ENCODE measurements at regions not wholly inside any gene's neighbourhood (a gene's known extent, or its start where the extent isn't known, plus 50 kb on each side); places are given as distances from the start of the nearest gene placed in this dataset.

GRCh38 chr18:40939656-40940515 is 1015.1 kb upstream of the PIK3C3 start:
- TF ChIP-seq JUND (IDR thresholded peaks at IDR 0.05; ENCODE audit: low read depth): no peak
- DNase-seq (ENCODE audit: low read depth in 1 of 2, low spot score in 1 of 2): no peak
- in situ Hi-C loops (cut with HindIII; ENCODE audit: low pct_unique_long_range_greater_than_20kb, low sequenced_read_pairs): no loop called here

GRCh38 chr18:40938615-40939014 is 1016.4 kb upstream of the PIK3C3 start:
- TF ChIP-seq JUND (IDR thresholded peaks at IDR 0.05; ENCODE audit: low read depth): no peak
- in situ Hi-C loops (cut with HindIII; ENCODE audit: low pct_unique_long_range_greater_than_20kb, low sequenced_read_pairs): no loop called here
- DNase-seq (ENCODE audit: low read depth in 1 of 2, low spot score in 1 of 2): no peak

- TF ChIP-seq JUND (IDR thresholded peaks at IDR 0.05; ENCODE audit: low read depth): no peak
- in situ Hi-C loops (cut with HindIII; ENCODE audit: low pct_unique_long_range_greater_than_20kb, low sequenced_read_pairs): no loop called here
- DNase-seq (ENCODE audit: low read depth in 1 of 2, low spot score in 1 of 2): no peak
Measured at GRCh38 chr18:40937386-40937785, 1017.6 kb upstream of the PIK3C3 start.

DNA sequence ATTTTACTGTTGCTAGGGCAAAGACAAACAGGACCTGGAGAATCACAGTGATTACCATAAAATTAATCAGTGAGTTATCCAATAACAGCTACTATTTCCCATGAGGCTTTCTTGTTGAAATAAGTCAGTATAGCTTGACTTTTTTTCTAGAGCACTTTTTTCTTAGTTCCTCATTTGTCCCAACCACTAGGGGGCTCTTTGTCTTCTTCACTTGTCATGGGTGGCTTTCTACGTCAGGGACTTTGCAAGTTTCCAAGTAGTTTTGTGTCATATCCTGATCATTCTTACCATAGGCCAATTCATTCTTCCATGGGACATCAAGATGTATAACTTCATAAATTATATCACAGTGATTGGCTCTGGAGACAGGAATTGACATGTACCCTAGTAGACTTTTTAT is 1019.6 kb upstream of the PIK3C3 start:
- DNase-seq (ENCODE audit: low read depth in 1 of 2, low spot score in 1 of 2): peak in 1 of 2 experiments; percentile 55
- in situ Hi-C loops (cut with HindIII; ENCODE audit: low pct_unique_long_range_greater_than_20kb, low sequenced_read_pairs): no loop called here
- TF ChIP-seq JUND (IDR thresholded peaks at IDR 0.05; ENCODE audit: low read depth): no peak

GRCh38 chr18:40932862-40933261 is 1022.2 kb upstream of the PIK3C3 start:
- in situ Hi-C loops (cut with HindIII; ENCODE audit: low pct_unique_long_range_greater_than_20kb, low sequenced_read_pairs): no loop called here
- no peak for TF ChIP-seq JUND (IDR thresholded peaks at IDR 0.05; ENCODE audit: low read depth)
- no peak for DNase-seq (ENCODE audit: low read depth in 1 of 2, low spot score in 1 of 2)

GRCh38 chr18:40930211-40930882 is 1024.7 kb upstream of the PIK3C3 start:
- in situ Hi-C loops (cut with HindIII; ENCODE audit: low pct_unique_long_range_greater_than_20kb, low sequenced_read_pairs): no loop called here
- DNase-seq (ENCODE audit: low read depth in 1 of 2, low spot score in 1 of 2): no peak
- TF ChIP-seq JUND (IDR thresholded peaks at IDR 0.05; ENCODE audit: low read depth): no peak

GRCh38 chr18:40929399-40929798 is 1025.6 kb upstream of the PIK3C3 start:
- in situ Hi-C loops (cut with HindIII; ENCODE audit: low pct_unique_long_range_greater_than_20kb, low sequenced_read_pairs): no loop called here
- no peak for TF ChIP-seq JUND (IDR thresholded peaks at IDR 0.05; ENCODE audit: low read depth)
- no peak for DNase-seq (ENCODE audit: low read depth in 1 of 2, low spot score in 1 of 2)

DNA sequence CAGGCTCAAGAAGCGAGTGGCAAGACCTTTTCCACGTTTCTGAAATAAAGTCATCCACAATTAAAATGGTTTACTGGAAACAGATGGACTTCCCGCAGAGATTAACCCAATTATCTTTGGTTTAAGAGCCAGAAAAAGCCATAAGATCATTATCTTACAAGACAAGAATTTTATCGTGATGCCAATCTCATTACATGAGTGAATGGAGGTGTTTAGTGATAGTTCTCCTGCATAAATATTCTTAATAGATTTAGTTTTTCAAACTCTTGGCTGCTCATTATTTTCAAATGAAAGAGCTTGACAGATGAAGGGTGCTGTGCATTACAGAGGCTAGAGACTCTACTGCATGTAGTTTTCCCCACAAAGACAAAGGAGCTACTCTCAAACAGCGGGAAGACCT is 1028.4 kb upstream of the PIK3C3 start:
- DNase-seq (ENCODE audit: low read depth in 1 of 2, low spot score in 1 of 2): no peak
- in situ Hi-C loops (cut with HindIII; ENCODE audit: low pct_unique_long_range_greater_than_20kb, low sequenced_read_pairs): no loop called here
- no peak for TF ChIP-seq JUND (IDR thresholded peaks at IDR 0.05; ENCODE audit: low read depth)

DNA sequence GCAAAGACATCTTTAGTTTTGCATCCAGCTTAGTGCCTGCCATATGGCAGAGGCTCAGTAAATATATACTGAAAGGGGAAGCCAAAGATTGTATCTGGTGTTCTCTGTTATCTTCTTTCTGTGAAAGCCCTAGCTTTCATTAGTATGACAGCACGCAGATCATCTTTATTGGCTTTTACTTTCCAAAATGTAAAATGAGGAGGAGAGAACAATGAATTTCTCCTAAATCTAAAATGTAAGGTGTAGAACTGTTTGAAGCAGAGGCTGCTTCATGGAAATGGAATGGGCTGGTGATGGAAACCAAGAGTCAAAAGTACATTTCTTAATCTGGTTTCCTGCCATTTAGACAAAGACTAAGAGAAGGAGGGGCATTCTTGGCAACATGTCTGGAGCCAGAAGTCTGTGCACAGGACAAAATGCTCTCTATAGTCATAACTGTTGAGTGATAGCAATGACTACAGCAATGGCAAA is 1029.9 kb upstream of the PIK3C3 start:
- no peak for TF ChIP-seq JUND (IDR thresholded peaks at IDR 0.05; ENCODE audit: low read depth)
- no peak for DNase-seq (ENCODE audit: low read depth in 1 of 2, low spot score in 1 of 2)
- in situ Hi-C loops (cut with HindIII; ENCODE audit: low pct_unique_long_range_greater_than_20kb, low sequenced_read_pairs): no loop called here

DNA sequence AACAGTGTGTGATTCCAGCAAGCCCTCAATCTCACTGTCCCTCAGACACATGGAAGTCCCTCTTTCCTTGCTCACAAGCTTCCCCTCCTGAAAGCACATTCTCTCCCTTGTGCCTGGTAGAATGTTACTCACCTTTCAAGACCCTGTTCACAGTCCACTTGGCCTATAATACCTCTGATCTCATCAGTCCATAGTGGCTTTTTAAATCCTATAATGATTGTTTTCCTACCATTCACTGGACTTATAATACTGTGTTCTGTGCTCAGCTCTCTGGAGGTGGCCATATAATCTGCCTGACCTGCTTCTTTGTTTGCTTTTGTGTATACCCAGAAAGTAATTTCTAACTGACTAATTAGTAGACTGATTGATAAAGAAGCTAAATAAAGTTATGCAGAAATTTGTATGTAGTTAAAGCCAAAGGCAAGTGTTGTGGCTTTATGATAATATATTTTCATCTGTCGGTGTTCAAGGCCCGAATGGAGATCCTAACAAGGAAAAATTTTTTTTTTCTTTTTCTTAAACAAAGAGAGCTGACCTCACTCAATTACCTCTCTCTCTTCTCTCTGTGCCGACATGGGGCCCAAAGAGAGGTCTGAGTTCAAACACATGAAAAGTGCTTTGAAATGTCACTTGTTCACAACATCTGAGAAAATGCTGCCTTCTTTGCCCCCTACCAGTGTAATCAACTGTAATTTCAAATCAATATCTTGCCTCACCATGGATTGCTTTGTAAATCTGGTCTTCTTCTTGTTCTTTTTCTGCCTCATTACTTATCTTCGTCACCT is 1033.0 kb upstream of the PIK3C3 start:
- in situ Hi-C loops (cut with HindIII; ENCODE audit: low pct_unique_long_range_greater_than_20kb, low sequenced_read_pairs): no loop called here
- TF ChIP-seq JUND (IDR thresholded peaks at IDR 0.05; ENCODE audit: low read depth): no peak
- DNase-seq (ENCODE audit: low read depth in 1 of 2, low spot score in 1 of 2): no peak

DNA sequence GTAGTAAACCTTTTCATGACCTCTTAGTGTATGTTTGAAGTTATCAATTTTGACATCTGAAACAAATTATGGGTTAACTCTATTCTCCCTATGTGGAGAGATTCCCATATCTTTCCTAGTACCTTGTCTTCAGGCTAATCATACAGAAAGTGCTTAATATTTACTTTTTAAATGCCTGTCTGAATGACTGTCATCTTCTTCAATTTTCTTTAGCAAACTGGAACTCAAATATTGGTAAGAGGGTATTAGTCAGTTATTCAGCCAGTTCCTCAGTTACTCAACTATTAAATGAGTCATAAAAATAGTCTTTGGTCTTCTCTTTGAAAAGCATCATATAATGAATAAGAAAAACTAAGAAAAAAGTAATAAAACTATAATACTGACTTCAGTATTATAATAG is 1038.0 kb upstream of the PIK3C3 start:
- in situ Hi-C loops (cut with HindIII; ENCODE audit: low pct_unique_long_range_greater_than_20kb, low sequenced_read_pairs): no loop called here
- DNase-seq (ENCODE audit: low read depth in 1 of 2, low spot score in 1 of 2): no peak

DNA sequence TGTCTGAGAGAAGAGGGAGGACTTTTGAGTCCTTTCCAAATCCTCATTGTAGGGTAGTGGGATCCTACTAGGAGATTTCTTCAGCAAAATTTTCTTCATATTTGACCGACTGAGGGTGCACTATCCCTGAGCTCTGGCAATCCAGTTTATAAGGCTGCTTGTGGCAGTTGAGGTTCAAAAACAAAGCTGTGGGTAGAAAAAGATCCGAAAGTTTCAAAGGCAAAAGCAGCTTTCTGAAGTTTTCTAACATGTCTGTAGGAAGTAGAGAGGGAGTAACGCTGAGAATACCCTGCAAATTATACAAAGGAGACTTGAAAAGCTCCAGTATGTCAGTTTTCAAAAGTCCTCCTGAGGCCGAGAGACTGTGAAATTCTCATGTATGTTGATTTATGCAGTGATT is 1039.3 kb upstream of the PIK3C3 start:
- in situ Hi-C loops (cut with HindIII; ENCODE audit: low pct_unique_long_range_greater_than_20kb, low sequenced_read_pairs): no loop called here
- DNase-seq (ENCODE audit: low read depth in 1 of 2, low spot score in 1 of 2): no peak
- no peak for TF ChIP-seq JUND (IDR thresholded peaks at IDR 0.05; ENCODE audit: low read depth)

More for the DNA sequence above, 1038.0 kb upstream of the PIK3C3 start:
- no peak for TF ChIP-seq JUND (IDR thresholded peaks at IDR 0.05; ENCODE audit: low read depth)

All from T47D (cell line).